HAP-1 (cell line): ENCODE measurements at regions not wholly inside any gene's neighbourhood (a gene's known extent, or its start where the extent isn't known, plus 50 kb on each side); places are given as distances from the start of the nearest gene placed in this dataset.
A peak's percentile ranks its signal among the peaks of the same experiment; 100 is the strongest.

Source experiments
- DNase-seq, 2 experiments: peaks; one replicate each; pipeline ENCODE4 v3.0.0-alpha.2; 2016 to 2020; ENCODE audit warnings: low spot score in 2 of 2
- H3K27me3 ChIP-seq: fragments of 250-450 bp; sonication (Bioruptor Pico); 2 replicates; pipeline ENCODE4 v1.5.1; 2020; ENCODE audit warnings: low read depth, mild to moderate bottlenecking, moderate library complexity
- H3K36me3 ChIP-seq: fragments of 250-450 bp; sonication (Bioruptor Pico); replicated peaks from 2 replicates; pipeline ENCODE4 v1.5.1; 2020; ENCODE audit warnings: mild to moderate bottlenecking
- H3K4me1 ChIP-seq: fragments of 250-450 bp; sonication (Bioruptor Pico); 2 replicates; pipeline ENCODE4 v1.5.1; 2020; ENCODE audit warnings: mild to moderate bottlenecking
- H3K4me3 ChIP-seq: fragments of 250-450 bp; sonication (Bioruptor Pico); 2 replicates; pipeline ENCODE4 v1.5.1; 2020; ENCODE audit warnings: mild to moderate bottlenecking, moderate library complexity
- H3K9me3 ChIP-seq: fragments of 250-450 bp; sonication (Bioruptor Pico); 2 replicates; pipeline ENCODE4 v1.5.1; 2020; ENCODE audit warnings: mild to moderate bottlenecking, moderate library complexity
- in situ Hi-C: fragments of 300-500 bp; cut with MboI; formaldehyde crosslinking; loops from 3 replicates; pipeline ENCODE4 v1.14.3; 2020; ENCODE audit warnings: low sequenced_read_pairs, inconsistent platforms, mixed read lengths

DNA sequence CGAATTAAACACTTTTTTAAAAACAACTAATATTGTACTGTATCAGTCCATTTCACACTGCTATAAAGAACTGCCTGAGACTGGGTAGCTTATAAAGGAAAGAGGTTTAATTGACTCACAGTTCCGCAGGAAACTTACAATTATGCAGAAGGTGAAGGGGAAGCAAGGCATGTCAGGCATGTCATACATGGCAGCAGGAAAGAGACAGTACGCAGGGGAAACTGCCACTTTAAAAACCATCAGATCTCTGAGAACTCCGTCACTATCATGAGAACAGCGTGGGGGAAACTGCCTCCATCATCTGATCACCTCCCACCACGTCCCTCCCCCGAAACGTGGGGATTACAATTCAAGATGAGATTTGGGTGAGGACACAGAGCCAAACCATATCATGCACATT is 162.8 kb upstream of the TPM1 start:
- no peaks in the 10 kb centered on the region for H3K9me3 ChIP-seq
- H3K4me3 ChIP-seq = no peak overlapping the region
- H3K27me3 ChIP-seq = peaks cover 20% of the 10 kb centered on the region
- H3K36me3 ChIP-seq = no peaks in the 10 kb centered on the region
- no peak for DNase-seq
- peaks cover 8% of the 10 kb centered on the region for H3K4me1 ChIP-seq
- in situ Hi-C loops = no loop called here

DNA sequence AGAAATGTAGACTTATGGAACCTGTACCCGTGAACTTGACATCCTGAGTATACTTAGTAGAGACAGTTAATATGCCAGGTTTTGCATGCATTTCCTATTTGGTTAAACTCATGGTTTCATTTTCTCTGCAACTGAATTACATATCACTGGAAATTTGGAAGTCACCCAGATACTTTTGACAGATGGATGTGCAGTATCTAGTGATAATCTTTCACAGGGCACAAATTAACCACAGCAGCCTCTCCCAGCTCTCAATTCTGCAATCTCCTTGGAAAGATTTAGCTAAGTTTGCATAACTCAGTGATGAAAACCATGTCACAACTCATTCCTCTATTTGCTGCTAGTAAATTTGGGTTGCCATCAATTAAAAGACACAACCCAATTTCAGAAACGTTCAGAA is 162.3 kb upstream of the TPM1 start:
- Histone ChIP-seq H3K36me3 (no peaks in the 10 kb centered on the region), H3K9me3 (no peaks in the 10 kb centered on the region), H3K27me3 (peaks cover 20% of the 10 kb centered on the region), H3K4me1 (peaks cover 8% of the 10 kb centered on the region), H3K4me3 (no peak overlapping the region)
- DNase-seq = no peak
- in situ Hi-C loops = no loop called here

DNA sequence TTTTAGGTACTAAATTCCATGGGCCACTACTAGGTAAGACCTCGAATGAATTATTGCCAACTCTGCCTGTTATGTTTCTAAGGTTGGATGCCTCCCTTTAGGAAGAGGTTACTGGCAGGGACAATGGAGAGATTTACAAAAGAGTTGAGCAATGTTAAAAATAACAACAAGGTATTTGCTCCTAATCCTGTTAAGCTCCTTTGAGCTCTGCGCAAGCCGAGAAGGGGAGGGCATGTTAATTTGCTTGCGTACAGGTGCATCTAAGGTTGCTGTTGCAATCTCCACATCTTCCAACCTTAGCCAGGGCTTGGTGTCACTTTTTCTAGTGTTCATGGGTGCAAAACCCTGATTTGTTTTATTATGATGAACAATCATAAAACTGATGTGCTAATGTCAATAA is 161.5 kb upstream of the TPM1 start:
- Histone ChIP-seq H3K36me3 (no peaks in the 10 kb centered on the region), H3K27me3 (peaks cover 20% of the 10 kb centered on the region), H3K4me3 (no peak overlapping the region), H3K4me1 (peaks cover 8% of the 10 kb centered on the region), H3K9me3 (no peaks in the 10 kb centered on the region)
- in situ Hi-C loops = no loop called here
- DNase-seq = peak; percentile 51 to 79

DNA sequence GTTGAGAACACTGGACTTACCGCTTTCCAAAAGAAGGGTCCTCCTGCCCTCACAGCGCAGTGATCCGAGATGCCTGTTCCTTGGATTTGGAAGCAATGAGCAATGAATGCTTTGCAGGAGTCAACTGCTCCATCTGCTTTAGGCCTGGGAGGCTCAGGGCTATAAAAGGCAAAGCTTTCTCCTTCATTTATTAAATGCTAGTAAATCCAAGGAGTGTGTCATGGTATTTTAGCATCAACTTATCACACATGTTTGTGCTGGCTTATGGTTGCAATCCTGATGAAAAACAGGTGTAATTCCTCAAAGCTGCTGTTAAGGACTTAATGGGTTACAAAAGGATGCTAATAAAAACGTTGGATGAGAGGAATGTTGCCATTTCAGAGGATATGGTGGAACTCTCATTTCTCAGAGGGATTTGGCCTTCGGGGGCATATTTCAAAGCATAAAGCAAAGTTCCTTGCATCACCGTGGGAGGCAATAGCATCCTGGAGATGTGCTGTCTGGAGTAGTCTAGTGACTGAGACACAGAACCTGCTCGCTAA is 158.5 kb upstream of the TPM1 start:
- H3K9me3 ChIP-seq = no peaks in the 10 kb centered on the region
- H3K36me3 ChIP-seq = no peaks in the 10 kb centered on the region
- peaks cover 15% of the 10 kb centered on the region for H3K27me3 ChIP-seq
- H3K4me1 ChIP-seq = peaks cover 12% of the 10 kb centered on the region
- DNase-seq = no peak
- H3K4me3 ChIP-seq = no peak overlapping the region
- in situ Hi-C loops = no loop called here

DNA sequence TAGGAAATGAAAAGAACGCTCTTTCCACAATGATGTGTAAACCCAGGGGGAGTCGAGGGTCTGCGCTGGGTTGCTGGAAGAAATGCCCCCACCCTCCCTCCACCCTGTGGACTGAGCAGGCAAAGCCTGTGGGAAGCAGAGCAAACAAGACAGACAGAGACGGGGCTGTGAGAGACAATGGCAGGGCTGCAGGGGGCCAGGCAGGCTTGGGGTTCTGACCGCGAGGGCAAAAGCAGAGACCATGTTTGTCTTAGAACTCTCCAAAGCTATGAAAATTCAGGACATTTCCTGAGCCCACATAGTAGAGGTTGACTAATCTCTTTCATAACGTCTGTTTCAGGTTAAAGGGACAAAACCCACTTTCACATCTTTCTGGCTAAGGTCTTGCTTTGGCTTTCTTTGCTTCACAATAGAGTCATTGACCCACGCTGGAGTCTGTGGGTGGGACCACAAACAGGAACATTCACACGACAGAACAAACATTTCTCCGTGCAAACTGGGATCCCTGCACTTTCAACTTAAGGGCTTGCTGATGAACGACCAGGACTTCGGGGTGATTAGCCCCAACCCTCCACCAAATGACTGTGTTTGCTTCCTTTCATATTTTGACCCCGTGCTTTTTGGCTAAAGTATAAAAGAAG is 156.0 kb upstream of the TPM1 start:
- Histone ChIP-seq H3K4me1 (0 out of 2 replicates have a peak, but pooled peaks cover 3% of the 10 kb centered on the region), H3K9me3 (no peaks in the 10 kb centered on the region), H3K36me3 (no peaks in the 10 kb centered on the region), H3K4me3 (no peak overlapping the region), H3K27me3 (no peaks in the 10 kb centered on the region)
- no peak for DNase-seq
- in situ Hi-C loops = no loop called here

DNA sequence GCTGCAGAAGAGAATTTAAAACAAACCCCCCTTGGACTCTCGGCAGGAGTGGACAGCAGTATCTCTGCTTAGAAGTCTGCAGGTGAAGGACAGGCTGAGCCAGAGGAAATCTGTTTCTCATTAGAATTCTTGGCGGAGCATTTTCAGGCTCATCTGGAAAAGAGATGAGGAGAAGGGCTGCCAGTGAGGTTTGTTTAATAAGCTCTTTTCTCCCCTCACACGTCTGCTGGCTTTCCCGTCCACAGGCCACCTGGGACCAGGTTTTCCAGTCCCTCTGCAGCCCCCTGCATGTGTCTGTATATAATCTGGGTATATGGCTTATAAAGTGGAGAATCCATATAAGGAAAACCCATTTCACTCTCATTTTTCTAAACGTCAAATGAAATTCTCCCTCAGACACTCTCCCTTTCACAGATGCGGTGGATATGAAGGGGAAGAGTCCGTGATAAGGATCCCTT is 155.4 kb upstream of the TPM1 start:
- no peaks in the 10 kb centered on the region for H3K27me3 ChIP-seq
- H3K4me3 ChIP-seq = no peak overlapping the region
- H3K4me1 ChIP-seq = 0 out of 2 replicates have a peak, but pooled peaks cover 3% of the 10 kb centered on the region
- no peaks in the 10 kb centered on the region for H3K9me3 ChIP-seq
- in situ Hi-C loops = no loop called here
- DNase-seq = no peak
- H3K36me3 ChIP-seq = no peaks in the 10 kb centered on the region

DNA sequence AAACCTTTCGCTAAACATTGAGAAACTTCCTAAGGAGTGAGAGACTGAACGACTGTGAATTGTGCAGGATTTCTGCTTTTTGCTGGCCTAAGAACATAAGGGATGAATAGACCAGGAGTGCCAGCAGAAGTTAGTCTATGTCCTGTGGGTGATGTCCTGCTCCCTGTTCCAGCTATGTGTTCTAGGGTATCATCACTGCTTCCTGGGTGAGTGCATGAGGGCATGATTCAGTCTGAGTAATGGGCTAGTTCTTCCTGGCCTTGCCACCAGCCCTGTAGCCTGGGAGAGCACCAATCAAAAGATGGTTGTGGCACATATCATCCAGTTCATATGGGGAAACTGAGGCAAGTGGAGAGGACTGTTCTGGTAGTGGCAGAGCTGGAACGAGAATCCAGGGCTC is 153.9 kb upstream of the TPM1 start:
- no peaks in the 10 kb centered on the region for H3K27me3 ChIP-seq
- H3K36me3 ChIP-seq = no peaks in the 10 kb centered on the region
- in situ Hi-C loops = no loop called here
- no peaks in the 10 kb centered on the region for H3K9me3 ChIP-seq
- 0 out of 2 replicates have a peak, but pooled peaks cover 3% of the 10 kb centered on the region for H3K4me1 ChIP-seq
- no peak overlapping the region for H3K4me3 ChIP-seq
- DNase-seq = no peak

DNA sequence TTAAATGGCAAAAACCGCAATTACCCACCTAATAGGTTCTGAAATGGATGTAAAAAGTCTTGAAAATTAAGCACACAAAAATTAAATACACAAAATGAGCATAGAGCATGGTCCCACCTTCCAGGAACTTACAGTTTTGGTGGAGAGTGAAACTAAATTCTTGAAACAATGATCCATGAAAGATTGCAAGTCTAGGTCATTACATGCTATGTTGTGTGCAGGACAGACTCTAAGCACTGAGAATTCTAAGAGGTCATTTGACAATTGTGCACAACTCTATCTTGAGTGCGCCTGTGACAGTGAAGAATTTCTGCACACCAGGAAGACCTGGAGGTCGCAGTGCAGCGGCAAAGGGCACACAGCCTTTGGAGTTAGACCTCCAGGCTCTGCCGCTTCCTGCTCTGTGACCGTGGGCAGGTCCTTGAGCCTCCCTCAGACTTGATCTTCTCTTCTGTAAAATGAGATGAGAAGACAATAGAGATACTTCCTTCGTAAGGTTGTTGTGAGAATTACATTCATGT is 153.3 kb upstream of the TPM1 start:
- in situ Hi-C loops = no loop called here
- 0 out of 2 replicates have a peak, but pooled peaks cover 3% of the 10 kb centered on the region for H3K4me1 ChIP-seq

DNA sequence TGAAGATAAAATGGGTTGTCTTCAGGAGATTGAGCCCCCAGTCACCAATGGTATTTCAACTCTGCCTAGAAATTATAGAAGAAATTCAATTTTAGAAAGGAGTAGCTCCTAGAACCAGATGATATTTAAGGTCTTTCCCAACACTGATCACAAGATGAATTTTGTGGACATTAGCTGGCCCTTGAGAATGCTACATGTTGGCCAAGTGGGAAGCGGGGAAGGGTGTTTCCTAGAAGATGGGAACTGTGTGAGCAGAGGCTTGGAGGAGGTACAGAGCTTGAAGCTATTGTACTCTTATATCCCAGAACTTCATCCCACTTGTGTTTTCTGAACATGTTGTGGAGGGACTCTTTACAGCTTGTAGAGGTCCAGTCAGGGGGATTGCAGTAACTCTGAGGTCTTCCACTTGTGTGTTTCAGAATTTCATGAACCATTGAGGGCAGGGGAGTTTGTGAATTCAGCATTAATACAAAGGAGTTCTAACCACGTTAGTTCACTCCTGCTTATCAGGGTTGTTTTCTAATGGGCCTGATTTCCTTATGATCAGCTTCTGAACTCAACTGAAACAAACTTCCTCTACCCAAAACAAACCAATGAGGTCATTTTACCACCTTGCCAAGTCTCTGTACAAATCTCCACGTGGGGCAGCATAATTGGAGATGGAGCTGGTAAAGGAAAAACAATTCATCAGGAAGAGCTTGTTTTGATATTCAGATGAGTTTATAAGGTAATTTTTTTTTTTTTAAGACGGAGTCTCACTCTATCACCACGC is 152.6 kb upstream of the TPM1 start:
- no peak for DNase-seq
- Histone ChIP-seq H3K4me1 (0 out of 2 replicates have a peak, but pooled peaks cover 5% of the 10 kb centered on the region), H3K4me3 (no peak overlapping the region), H3K27me3 (no peaks in the 10 kb centered on the region), H3K36me3 (no peaks in the 10 kb centered on the region), H3K9me3 (no peaks in the 10 kb centered on the region)
- in situ Hi-C loops = no loop called here

More for the DNA sequence above, 153.3 kb upstream of the TPM1 start:
- Histone ChIP-seq H3K36me3 (no peaks in the 10 kb centered on the region), H3K27me3 (no peaks in the 10 kb centered on the region), H3K4me3 (no peak overlapping the region), H3K9me3 (no peaks in the 10 kb centered on the region)
- DNase-seq = no peak

DNA sequence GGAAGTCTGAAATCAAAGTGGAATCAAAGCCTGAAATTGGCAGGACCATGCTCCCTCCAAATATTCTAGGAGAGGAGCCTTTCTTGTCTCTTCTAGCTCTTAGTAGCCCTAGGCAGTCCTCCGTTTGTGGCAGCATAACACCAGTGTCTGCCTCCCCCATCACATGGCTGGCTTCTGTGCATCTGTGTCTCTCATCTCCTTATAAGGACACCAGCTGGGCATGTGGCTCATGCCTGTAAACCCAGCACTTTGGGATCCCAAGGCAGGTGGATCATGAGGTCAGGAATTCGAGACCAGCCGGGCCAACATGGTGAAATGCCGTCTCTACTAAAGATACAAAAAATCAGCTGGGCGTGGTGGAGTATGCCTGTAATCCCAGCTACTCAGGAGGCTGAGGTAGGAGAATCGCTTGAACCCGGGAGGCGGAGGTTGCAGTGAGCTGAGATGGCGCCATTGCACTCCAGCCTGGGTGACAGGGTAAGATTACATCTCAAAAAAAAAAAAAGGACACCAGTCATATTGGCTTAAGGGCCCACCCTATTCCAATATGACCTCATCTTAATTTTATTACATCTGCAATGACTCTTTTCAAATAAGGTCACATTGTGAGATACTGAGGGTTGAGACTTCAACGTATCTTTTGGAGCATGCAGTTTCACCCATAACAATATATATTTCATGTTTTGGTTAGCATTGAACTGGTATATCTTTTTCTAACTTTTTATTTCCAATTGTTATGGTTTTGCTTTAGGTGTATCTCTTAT is 148.0 kb upstream of the TPM1 start:
- no peak for DNase-seq
- Histone ChIP-seq H3K9me3 (no peaks in the 10 kb centered on the region), H3K27me3 (no peaks in the 10 kb centered on the region), H3K4me3 (no peak overlapping the region), H3K4me1 (peaks cover 6% of the 10 kb centered on the region; the same call in 1 of the 2 replicates), H3K36me3 (no peaks in the 10 kb centered on the region)
- in situ Hi-C loops = no loop called here

DNA sequence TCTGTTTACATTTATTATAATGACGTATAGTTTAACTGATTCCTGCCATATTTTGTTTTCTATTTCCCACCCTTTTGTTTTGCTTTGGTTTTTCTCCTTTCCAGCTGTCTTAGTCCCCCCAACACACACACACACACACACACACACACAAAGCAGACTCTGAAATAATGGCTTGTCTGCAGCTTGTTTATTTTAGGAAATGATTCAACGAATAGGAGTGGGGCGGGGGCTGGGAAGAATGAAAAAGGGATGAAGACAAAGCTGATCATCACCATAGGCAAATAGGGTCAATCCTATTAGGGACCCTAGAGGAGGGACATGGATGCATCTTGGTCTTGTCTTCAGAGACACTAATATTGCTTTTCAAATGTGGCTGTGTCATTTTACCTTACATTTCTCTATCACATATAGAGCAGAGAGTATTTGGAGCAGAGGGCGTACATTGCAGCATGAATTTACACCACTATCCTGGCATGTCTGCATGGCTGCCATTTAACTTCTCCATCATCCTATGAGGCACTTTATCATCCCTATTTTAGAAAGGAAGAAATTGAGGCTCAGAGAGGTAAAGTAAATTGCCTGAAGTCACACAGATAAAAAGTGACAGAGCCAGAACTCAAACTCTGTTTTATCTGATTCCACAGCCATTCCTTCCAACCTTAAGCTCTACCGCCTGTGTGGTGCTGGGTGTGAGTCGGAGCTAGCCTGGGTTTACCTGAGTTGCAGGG is 147.2 kb upstream of the TPM1 start:
- in situ Hi-C loops = no loop called here
- Histone ChIP-seq H3K4me3 (no peak overlapping the region), H3K36me3 (no peaks in the 10 kb centered on the region), H3K4me1 (peaks cover 6% of the 10 kb centered on the region; the same call in 1 of the 2 replicates), H3K9me3 (no peaks in the 10 kb centered on the region), H3K27me3 (no peaks in the 10 kb centered on the region)
- DNase-seq = no peak

DNA sequence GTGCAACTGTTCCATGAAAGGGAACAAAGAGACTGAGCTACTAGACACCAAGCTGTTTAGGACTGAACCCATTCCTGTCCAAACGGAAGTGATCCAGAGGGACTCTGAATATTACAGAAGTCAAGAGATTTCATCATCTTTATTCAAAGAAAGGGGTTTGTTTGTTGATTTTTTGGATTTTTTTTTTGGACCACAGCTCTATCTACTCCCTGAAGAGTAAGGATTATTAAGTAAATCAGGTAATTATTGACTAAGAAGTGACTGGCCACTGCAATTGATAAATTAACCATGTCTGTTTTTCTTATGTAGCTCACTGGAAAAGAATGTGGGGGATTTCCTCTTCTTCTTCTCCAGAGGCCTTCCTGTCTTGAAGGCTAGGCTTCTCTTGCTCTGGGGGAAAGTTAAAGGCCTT is 146.6 kb upstream of the TPM1 start:
- no peaks in the 10 kb centered on the region for H3K9me3 ChIP-seq
- no peaks in the 10 kb centered on the region for H3K27me3 ChIP-seq
- no peak overlapping the region for H3K4me3 ChIP-seq
- H3K36me3 ChIP-seq = no peaks in the 10 kb centered on the region
- in situ Hi-C loops = no loop called here
- peaks cover 6% of the 10 kb centered on the region; the same call in 1 of the 2 replicates for H3K4me1 ChIP-seq
- no peak for DNase-seq

DNA sequence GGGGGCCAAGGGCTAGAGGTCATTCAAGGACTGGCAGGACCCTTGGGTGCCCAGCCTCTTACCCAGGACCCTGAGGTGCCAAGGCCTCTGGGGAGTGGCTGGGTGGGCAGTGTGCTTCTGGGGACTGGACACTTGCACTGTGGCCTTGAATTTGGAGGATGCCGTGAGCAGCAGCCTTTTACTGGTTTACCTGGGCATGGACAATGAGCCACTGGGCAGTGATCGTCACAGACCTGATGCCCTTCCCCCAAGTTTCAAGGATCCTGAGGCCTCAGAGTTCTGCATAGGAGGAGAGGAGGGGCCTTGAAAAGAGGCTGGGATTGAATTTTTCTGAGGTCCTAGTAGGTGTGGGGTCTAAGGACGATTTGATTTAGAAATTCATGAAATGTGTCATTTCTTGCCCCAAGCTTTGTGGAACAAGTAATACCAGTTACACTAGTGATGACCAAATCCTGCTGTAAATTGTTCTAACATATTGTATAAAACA is 146.1 kb upstream of the TPM1 start:
- Histone ChIP-seq H3K27me3 (no peaks in the 10 kb centered on the region), H3K36me3 (no peaks in the 10 kb centered on the region), H3K4me1 (peaks cover 6% of the 10 kb centered on the region; the same call in 1 of the 2 replicates), H3K4me3 (no peak overlapping the region), H3K9me3 (no peaks in the 10 kb centered on the region)
- in situ Hi-C loops = no loop called here
- no peak for DNase-seq
